GM23338 (cell line): ENCODE measurements at regions not wholly inside any gene's neighbourhood (a gene's known extent, or its start where the extent isn't known, plus 50 kb on each side); places are given as distances from the start of the nearest gene placed in this dataset.

Source experiments
- ATAC-seq: fragments of 200-7000 bp; cut with Tn5 transposase; 3 replicates; pipeline ENCODE4 v1.9.1; 2020
- DNase-seq: peaks from one replicate; pipeline ENCODE4 v3.0.0-alpha.2; 2015; ENCODE audit warnings: low spot score
- H2AFZ ChIP-seq: fragments of 200-600 bp; sonication (generic); 2 replicates; pipeline ENCODE4 v1.8.0; 2016; ENCODE audit warnings: antibody characterized with exemption, mild to moderate bottlenecking, moderate library complexity
- H3F3A ChIP-seq: fragments of 200-600 bp; sonication (generic); replicated peaks from 2 replicates; pipeline ENCODE4 v1.8.0; 2017; ENCODE audit warnings: antibody characterized with exemption, mixed run types, low read depth
- H3K27ac ChIP-seq: fragments of 200-600 bp; sonication (generic); 2 replicates; pipeline ENCODE4 v1.6.1; 2016; ENCODE audit warnings: low read depth
- H3K27me3 ChIP-seq: fragments of 200-600 bp; sonication (generic); 2 replicates; pipeline ENCODE4 v1.8.0; 2016; ENCODE audit warnings: mild to moderate bottlenecking, mixed run types, moderate library complexity; ENCODE audit not compliant: insufficient read depth
- H3K36me3 ChIP-seq: fragments of 200-600 bp; sonication (generic); 2 replicates; pipeline ENCODE4 v1.8.0; 2016; ENCODE audit warnings: mild to moderate bottlenecking; ENCODE audit not compliant: insufficient read depth
- H3K4me1 ChIP-seq: fragments of 200-600 bp; sonication (generic); 2 replicates; pipeline ENCODE4 v1.8.0; 2016; ENCODE audit warnings: mild to moderate bottlenecking, moderate library complexity; ENCODE audit not compliant: insufficient read depth
- H3K4me2 ChIP-seq: fragments of 200-600 bp; sonication (generic); 2 replicates; pipeline ENCODE4 v1.7.1; 2017; ENCODE audit warnings: mixed run types
- H3K4me3 ChIP-seq: fragments of 200-600 bp; sonication (generic); 2 replicates; pipeline ENCODE4 v1.6.1; 2016; ENCODE audit warnings: mixed run types
- H3K79me2 ChIP-seq: fragments of 200-600 bp; sonication (generic); replicated peaks from 2 replicates; pipeline ENCODE4 v1.8.0; 2017; ENCODE audit warnings: mild to moderate bottlenecking; ENCODE audit not compliant: insufficient read depth
- H3K9me2 ChIP-seq: fragments of 200-600 bp; sonication (generic); 2 replicates; pipeline ENCODE4 v1.8.0; 2017; ENCODE audit not compliant: insufficient read depth
- H4K20me1 ChIP-seq: fragments of 200-600 bp; sonication (generic); replicated peaks from 2 replicates; pipeline ENCODE4 v1.8.0; 2017; ENCODE audit warnings: mild to moderate bottlenecking; ENCODE audit not compliant: insufficient read depth
- H3K27ac Mint-ChIP-seq: 2 replicates; pipeline ENCODE4 v1.8.0; 2020; ENCODE audit warnings: inconsistent platforms, mild to moderate bottlenecking, moderate library complexity, mixed read lengths
- H3K27me3 Mint-ChIP-seq: 3 replicates; pipeline ENCODE4 v1.8.0; 2022; ENCODE audit warnings: low read depth, mild to moderate bottlenecking, moderate library complexity, mixed read lengths, inconsistent platforms; ENCODE audit not compliant: insufficient read depth, poor library complexity
- H3K36me3 Mint-ChIP-seq: 3 replicates; pipeline ENCODE4 v1.8.0; 2021; ENCODE audit warnings: low read depth, mild to moderate bottlenecking, inconsistent platforms, moderate library complexity, mixed read lengths
- H3K4me1 Mint-ChIP-seq: 3 replicates; pipeline ENCODE4 v1.8.0; 2020; ENCODE audit warnings: mild to moderate bottlenecking, inconsistent platforms, mixed read lengths
- H3K4me3 Mint-ChIP-seq: 3 replicates; pipeline ENCODE4 v1.8.0; 2021; ENCODE audit warnings: moderate library complexity, mild to moderate bottlenecking, inconsistent platforms, mixed read lengths
- H3K9me3 Mint-ChIP-seq: 3 replicates; pipeline ENCODE4 v1.8.0; 2020; ENCODE audit warnings: moderate library complexity, mild to moderate bottlenecking, inconsistent platforms, mixed read lengths
- CREB1 ChIP-seq: fragments of 250-450 bp; sonication (Bioruptor Pico); IDR thresholded peaks from 2 replicates; pipeline ENCODE4 v1.5.0; 2020; ENCODE audit warnings: low read depth, mild to moderate bottlenecking, moderate library complexity
- CTCF ChIP-seq, 2 experiments: fragments of 200-600 bp in 1 of 2; sonication (generic) in 1 of 2; conservative IDR thresholded peaks; 2 replicates each; pipeline versions ENCODE4 v1.5.1 to v1.6.1; 2016 to 2017; ENCODE audit warnings: antibody characterized with exemption in 2 of 2, low read depth in 2 of 2, mild to moderate bottlenecking in 2 of 2, moderate library complexity in 1 of 2
- ETS1 ChIP-seq: IDR thresholded peaks from 2 replicates; pipeline ENCODE4 v1.6.1; 2016; ENCODE audit warnings: antibody characterized with exemption
- EZH2 ChIP-seq: fragments of 200-600 bp; sonication (generic); IDR thresholded peaks from one replicate; pipeline ENCODE4 v1.8.0; 2017; ENCODE audit warnings: antibody characterized with exemption, mild to moderate bottlenecking, low read depth; ENCODE audit not compliant: unreplicated experiment
- EZH2phosphoT487 ChIP-seq: fragments of 200-600 bp; sonication (generic); IDR thresholded peaks from one replicate; pipeline ENCODE4 v1.8.1; 2018; ENCODE audit warnings: antibody characterized with exemption; ENCODE audit not compliant: unreplicated experiment
- JUNB ChIP-seq: IDR thresholded peaks from one replicate; pipeline ENCODE4 v1.6.1; 2016; ENCODE audit warnings: antibody characterized with exemption; ENCODE audit not compliant: unreplicated experiment
- NANOG ChIP-seq: IDR thresholded peaks from 2 replicates; pipeline ENCODE4 v1.6.1; 2016; ENCODE audit warnings: antibody characterized with exemption, borderline replicate concordance
- POLR2AphosphoS5 ChIP-seq: IDR thresholded peaks from 2 replicates; pipeline ENCODE4 v1.6.1; 2016; ENCODE audit warnings: antibody characterized with exemption, low read depth
- REST ChIP-seq: IDR thresholded peaks from one replicate; pipeline ENCODE4 v1.6.1; 2018; ENCODE audit warnings: antibody characterized with exemption; ENCODE audit not compliant: unreplicated experiment
- STAT1 ChIP-seq: IDR thresholded peaks from one replicate; pipeline ENCODE4 v1.6.1; 2016; ENCODE audit warnings: antibody characterized with exemption; ENCODE audit not compliant: unreplicated experiment
- ZNF114 ChIP-seq: fragments of 250-450 bp; sonication (Bioruptor Pico); IDR thresholded peaks from 2 replicates; pipeline ENCODE4 v1.5.0; 2020; ENCODE audit warnings: mild to moderate bottlenecking, moderate library complexity
- ZNF331 ChIP-seq: fragments of 250-450 bp; sonication (Bioruptor Pico); IDR thresholded peaks from 2 replicates; pipeline ENCODE4 v1.5.0; 2020; ENCODE audit warnings: low read depth, mild to moderate bottlenecking, moderate library complexity
- ZNF462 ChIP-seq: fragments of 250-450 bp; sonication (Bioruptor Pico); IDR thresholded peaks from 2 replicates; pipeline ENCODE4 v1.5.0; 2020; ENCODE audit warnings: mild to moderate bottlenecking, moderate library complexity

GRCh38 chr6:168959696-168960095 is 293.9 kb downstream of the THBS2 start:
- Histone ChIP-seq H3K9me2 (no peaks in the 10 kb centered on the region), H3K4me2 (no peak overlapping the region), H4K20me1 (no peaks in the 10 kb centered on the region), H3K79me2 (no peaks in the 10 kb centered on the region), H3F3A (no peaks in the 10 kb centered on the region), H3K4me1 (no peaks in the 10 kb centered on the region), H3K27me3 (no peaks in the 10 kb centered on the region), H2AFZ (no peak overlapping the region), H3K27ac (no peak overlapping the region), H3K36me3 (no peaks in the 10 kb centered on the region), H3K4me3 (no peak overlapping the region)
- Mint-ChIP-seq H3K36me3 (no peaks in the 10 kb centered on the region), H3K27me3 (no peaks in the 10 kb centered on the region), H3K9me3 (peaks cover 8% of the 10 kb centered on the region; the same call in 2 of the 3 replicates), H3K4me1 (peaks cover 8% of the 10 kb centered on the region), H3K27ac (no peak overlapping the region), H3K4me3 (no peak overlapping the region)
- no peak for ATAC-seq
- DNase-seq, result no peak
- no peak for TF ChIP-seq CREB1 (CRISPR knock-in tag)
- no peak for TF ChIP-seq ZNF331 (CRISPR knock-in tag)
- TF ChIP-seq ZNF462 (CRISPR knock-in tag), result no peak
- no peak for TF ChIP-seq STAT1
- no peak for TF ChIP-seq REST
- no peak for TF ChIP-seq ZNF114 (CRISPR knock-in tag)
- TF ChIP-seq POLR2AphosphoS5, result no peak
- TF ChIP-seq ETS1, result no peak
- no peak for TF ChIP-seq JUNB
- TF ChIP-seq EZH2phosphoT487, result no peak
- no peak for TF ChIP-seq CTCF (conservative IDR thresholded peaks at IDR 0.05; ENCODE audit: low read depth in 2 of 2)
- no peak for TF ChIP-seq EZH2
- no peak for TF ChIP-seq NANOG
